AG04449 (cell line): ENCODE measurements at regions not wholly inside any gene's neighbourhood (a gene's known extent, or its start where the extent isn't known, plus 50 kb on each side); places are given as distances from the start of the nearest gene placed in this dataset.

Experiments used
- CTCF ChIA-PET: fragments of 350-600 bp; formaldehyde crosslinking; extraction: SDS; loops from one replicate; lab custom pipeline; 2021; ENCODE audit warnings: antibody characterized with exemption; lab: Yijun Ruan, JAX
- POLR2A ChIA-PET: fragments of 400-600, 350-600 bp; formaldehyde crosslinking; extraction: SDS; loops from one replicate; lab custom pipeline; 2020; ENCODE audit warnings: antibody characterized with exemption, inconsistent platforms; lab: Yijun Ruan, JAX
- DNase-seq: peaks from one replicate; pipeline ENCODE4 v3.0.0-alpha.2; 2010; ENCODE audit warnings: low read depth, low spot score
- H3K4me3 ChIP-seq: 2 replicates; pipeline ENCODE4 v1.5.1; 2011; ENCODE audit warnings: low read depth, mild to moderate bottlenecking, control low read depth, low read length
- CTCF ChIP-seq: IDR thresholded peaks from one replicate; pipeline ENCODE4 v1.5.1; 2011; ENCODE audit warnings: mild to moderate bottlenecking, moderate library complexity, low read length, control low read depth, inconsistent platforms; ENCODE audit not compliant: insufficient read depth; ENCODE audit errors: missing control alignments

- TF ChIP-seq CTCF = no peak
These were observed 59.7 kb upstream of the NABP1 start for GRCh38 chr2:191618046-191618780.

DNA sequence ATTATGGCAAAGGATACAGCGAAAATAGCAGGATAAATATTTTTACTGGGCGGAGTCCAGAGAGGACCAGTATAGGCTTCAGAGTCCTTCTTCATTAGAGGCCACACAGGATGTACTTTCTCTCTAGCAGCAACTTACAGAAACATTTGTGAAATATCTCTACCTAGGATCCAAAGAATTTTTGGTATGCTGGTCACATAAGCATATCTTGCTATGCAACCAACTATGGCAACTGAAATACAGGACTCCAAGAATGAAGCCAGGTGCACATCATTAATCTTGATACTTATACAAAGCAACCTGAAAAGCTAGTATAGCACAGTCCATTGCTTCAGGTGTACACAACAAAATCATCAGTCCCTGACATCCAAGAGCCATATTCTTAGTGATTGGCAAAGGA lies 59.1 kb upstream of the NABP1 start:
- no peak overlapping the region for H3K4me3 ChIP-seq
- no peak for DNase-seq
- ChIA-PET POLR2A (interaction anchor here (1.6 kb wide), 1 partner anchor 59 kb away, joined by 4 read pairs; the partner anchor contains the start of gene NABP1), CTCF (interaction anchor here (0.8 to 1.6 kb wide), 4 partner anchors 16 to 52 kb away, joined by 3 to 6 read pairs (median 3); no protein-coding TSS in a partner anchor)
- no peak for TF ChIP-seq CTCF

More at GRCh38 chr2:191618046-191618780, 59.7 kb upstream of the NABP1 start:
- ChIA-PET POLR2A (interaction anchor here (1.6 kb wide), 1 partner anchor 60 kb away, joined by 4 read pairs; the partner anchor contains the start of gene NABP1), CTCF (interaction anchor here (0.6 to 1.6 kb wide), 4 partner anchors 16 to 64 kb away, joined by 3 to 6 read pairs (median 3); no protein-coding TSS in a partner anchor)
- DNase-seq = no peak
- no peak overlapping the region for H3K4me3 ChIP-seq

DNA sequence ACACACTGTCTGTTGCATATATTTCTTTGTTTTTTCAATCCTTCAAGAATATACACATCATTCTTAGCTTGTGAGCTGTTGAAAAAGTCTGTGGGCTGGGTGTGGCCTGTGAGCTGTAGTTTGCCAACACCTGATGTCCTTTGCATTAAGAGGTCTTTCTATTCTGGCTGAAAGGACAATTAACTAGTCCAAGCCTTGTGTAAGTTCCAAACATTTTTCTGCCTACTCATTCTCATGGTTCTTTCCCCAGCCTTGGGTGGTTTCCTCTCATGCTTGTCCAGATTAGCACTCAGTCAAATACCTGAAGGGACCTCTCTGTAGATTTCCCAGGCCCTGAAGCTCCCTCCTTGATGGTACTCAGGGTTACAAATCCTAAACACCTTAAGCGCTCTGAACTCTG lies 57.8 kb upstream of the NABP1 start:
- no peak overlapping the region for H3K4me3 ChIP-seq
- DNase-seq = no peak
- ChIA-PET CTCF (interaction anchor here (1.2 to 1.6 kb wide), 2 partner anchors 11 to 53 kb away, joined by 3 read pairs; no protein-coding TSS in a partner anchor), POLR2A (interaction anchor here (0.7 kb wide), 1 partner anchor 58 kb away, joined by 3 read pairs; the partner anchor contains the start of gene NABP1)
- no peak for TF ChIP-seq CTCF

DNA sequence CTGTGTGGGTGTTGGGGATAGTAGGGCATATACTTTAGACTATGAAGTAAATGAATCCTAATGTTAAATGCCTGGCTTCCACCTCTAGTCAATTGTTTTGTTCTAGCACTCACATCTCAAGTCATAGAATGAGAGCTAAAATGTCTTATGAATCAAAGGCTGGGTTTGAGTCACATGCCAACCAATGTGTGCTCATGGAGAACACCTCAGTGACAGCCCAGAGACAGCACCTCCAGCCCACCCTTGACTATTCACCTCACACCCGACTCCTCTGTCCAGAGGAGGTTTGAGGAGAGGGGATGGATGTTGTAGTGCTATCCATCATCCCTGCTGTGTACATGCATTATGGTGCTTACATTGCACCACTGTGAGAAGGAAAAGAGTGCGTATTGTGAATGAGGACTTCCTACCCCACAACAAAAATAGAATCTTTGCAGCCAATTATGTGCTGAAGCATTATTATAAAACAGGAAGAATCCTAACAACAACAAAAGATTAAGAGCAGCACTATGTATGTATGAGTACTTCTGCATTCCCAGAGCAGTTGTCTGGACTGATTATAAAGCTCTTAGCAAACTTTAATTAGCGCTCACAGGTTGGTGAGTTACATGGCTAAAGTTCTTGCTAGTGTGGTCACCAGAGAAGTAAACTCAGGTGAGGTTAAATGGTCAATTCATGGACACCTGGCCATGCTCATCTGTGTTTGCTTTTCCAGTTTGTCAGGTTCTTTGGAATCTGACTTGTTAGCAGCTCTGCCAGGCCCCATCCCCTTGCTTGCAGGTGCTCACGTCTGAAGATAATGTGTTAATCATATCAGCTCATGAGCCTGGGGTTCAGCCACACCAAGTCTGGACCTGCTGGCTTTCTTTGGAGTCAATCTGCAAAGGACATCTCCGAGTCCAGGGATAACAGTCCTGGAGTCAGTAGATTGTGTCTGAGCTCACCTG lies 55.3 kb upstream of the NABP1 start:
- H3K4me3 ChIP-seq = no peak overlapping the region
- no peak for TF ChIP-seq CTCF
- CTCF ChIA-PET = no interaction called here
- POLR2A ChIA-PET = no interaction called here
- DNase-seq = no peak

GRCh38 chr2:191625016-191625415 lies 52.9 kb upstream of the NABP1 start:
- no peak overlapping the region for H3K4me3 ChIP-seq
- TF ChIP-seq CTCF = no peak
- CTCF ChIA-PET = no interaction called here
- POLR2A ChIA-PET = interaction anchor here (1.1 kb wide), 1 partner anchor 53 kb away, joined by 6 read pairs; the partner anchor contains the start of gene NABP1
- DNase-seq = no peak
